GM23338 (cell line): ENCODE measurements at regions not wholly inside any gene's neighbourhood (a gene's known extent, or its start where the extent isn't known, plus 50 kb on each side); places are given as distances from the start of the nearest gene placed in this dataset.

Experiments
- ATAC-seq: fragments of 200-7000 bp; cut with Tn5 transposase; 3 replicates; pipeline ENCODE4 v1.9.1; 2020
- DNase-seq: peaks from one replicate; pipeline ENCODE4 v3.0.0-alpha.2; 2015; ENCODE audit warnings: low spot score
- H2AFZ ChIP-seq: fragments of 200-600 bp; sonication (generic); 2 replicates; pipeline ENCODE4 v1.8.0; 2016; ENCODE audit warnings: antibody characterized with exemption, mild to moderate bottlenecking, moderate library complexity
- H3F3A ChIP-seq: fragments of 200-600 bp; sonication (generic); replicated peaks from 2 replicates; pipeline ENCODE4 v1.8.0; 2017; ENCODE audit warnings: antibody characterized with exemption, mixed run types, low read depth
- H3K27ac ChIP-seq: fragments of 200-600 bp; sonication (generic); 2 replicates; pipeline ENCODE4 v1.6.1; 2016; ENCODE audit warnings: low read depth
- H3K27me3 ChIP-seq: fragments of 200-600 bp; sonication (generic); 2 replicates; pipeline ENCODE4 v1.8.0; 2016; ENCODE audit warnings: mild to moderate bottlenecking, mixed run types, moderate library complexity; ENCODE audit not compliant: insufficient read depth
- H3K36me3 ChIP-seq: fragments of 200-600 bp; sonication (generic); 2 replicates; pipeline ENCODE4 v1.8.0; 2016; ENCODE audit warnings: mild to moderate bottlenecking; ENCODE audit not compliant: insufficient read depth
- H3K4me1 ChIP-seq: fragments of 200-600 bp; sonication (generic); 2 replicates; pipeline ENCODE4 v1.8.0; 2016; ENCODE audit warnings: mild to moderate bottlenecking, moderate library complexity; ENCODE audit not compliant: insufficient read depth
- H3K4me2 ChIP-seq: fragments of 200-600 bp; sonication (generic); 2 replicates; pipeline ENCODE4 v1.7.1; 2017; ENCODE audit warnings: mixed run types
- H3K4me3 ChIP-seq: fragments of 200-600 bp; sonication (generic); 2 replicates; pipeline ENCODE4 v1.6.1; 2016; ENCODE audit warnings: mixed run types
- H3K79me2 ChIP-seq: fragments of 200-600 bp; sonication (generic); replicated peaks from 2 replicates; pipeline ENCODE4 v1.8.0; 2017; ENCODE audit warnings: mild to moderate bottlenecking; ENCODE audit not compliant: insufficient read depth
- H3K9me2 ChIP-seq: fragments of 200-600 bp; sonication (generic); 2 replicates; pipeline ENCODE4 v1.8.0; 2017; ENCODE audit not compliant: insufficient read depth
- H4K20me1 ChIP-seq: fragments of 200-600 bp; sonication (generic); replicated peaks from 2 replicates; pipeline ENCODE4 v1.8.0; 2017; ENCODE audit warnings: mild to moderate bottlenecking; ENCODE audit not compliant: insufficient read depth
- H3K27ac Mint-ChIP-seq: 2 replicates; pipeline ENCODE4 v1.8.0; 2020; ENCODE audit warnings: inconsistent platforms, mild to moderate bottlenecking, moderate library complexity, mixed read lengths
- H3K27me3 Mint-ChIP-seq: 3 replicates; pipeline ENCODE4 v1.8.0; 2022; ENCODE audit warnings: low read depth, mild to moderate bottlenecking, moderate library complexity, mixed read lengths, inconsistent platforms; ENCODE audit not compliant: insufficient read depth, poor library complexity
- H3K36me3 Mint-ChIP-seq: 3 replicates; pipeline ENCODE4 v1.8.0; 2021; ENCODE audit warnings: low read depth, mild to moderate bottlenecking, inconsistent platforms, moderate library complexity, mixed read lengths
- H3K4me1 Mint-ChIP-seq: 3 replicates; pipeline ENCODE4 v1.8.0; 2020; ENCODE audit warnings: mild to moderate bottlenecking, inconsistent platforms, mixed read lengths
- H3K4me3 Mint-ChIP-seq: 3 replicates; pipeline ENCODE4 v1.8.0; 2021; ENCODE audit warnings: moderate library complexity, mild to moderate bottlenecking, inconsistent platforms, mixed read lengths
- H3K9me3 Mint-ChIP-seq: 3 replicates; pipeline ENCODE4 v1.8.0; 2020; ENCODE audit warnings: moderate library complexity, mild to moderate bottlenecking, inconsistent platforms, mixed read lengths
- EZH2 ChIP-seq: fragments of 200-600 bp; sonication (generic); IDR thresholded peaks from one replicate; pipeline ENCODE4 v1.8.0; 2017; ENCODE audit warnings: antibody characterized with exemption, mild to moderate bottlenecking, low read depth; ENCODE audit not compliant: unreplicated experiment
- JUNB ChIP-seq: IDR thresholded peaks from one replicate; pipeline ENCODE4 v1.6.1; 2016; ENCODE audit warnings: antibody characterized with exemption; ENCODE audit not compliant: unreplicated experiment
- NANOG ChIP-seq: IDR thresholded peaks from 2 replicates; pipeline ENCODE4 v1.6.1; 2016; ENCODE audit warnings: antibody characterized with exemption, borderline replicate concordance
- POLR2AphosphoS5 ChIP-seq: IDR thresholded peaks from 2 replicates; pipeline ENCODE4 v1.6.1; 2016; ENCODE audit warnings: antibody characterized with exemption, low read depth
- STAT1 ChIP-seq: IDR thresholded peaks from one replicate; pipeline ENCODE4 v1.6.1; 2016; ENCODE audit warnings: antibody characterized with exemption; ENCODE audit not compliant: unreplicated experiment
- ZNF331 ChIP-seq: fragments of 250-450 bp; sonication (Bioruptor Pico); IDR thresholded peaks from 2 replicates; pipeline ENCODE4 v1.5.0; 2020; ENCODE audit warnings: low read depth, mild to moderate bottlenecking, moderate library complexity
- TF ChIP-seq, protein P1 (sequence below): fragments of 250-450 bp; sonication (Bioruptor Pico); IDR thresholded peaks from 2 replicates; pipeline ENCODE4 v1.5.0; 2020; ENCODE audit warnings: mild to moderate bottlenecking, moderate library complexity

DNA sequence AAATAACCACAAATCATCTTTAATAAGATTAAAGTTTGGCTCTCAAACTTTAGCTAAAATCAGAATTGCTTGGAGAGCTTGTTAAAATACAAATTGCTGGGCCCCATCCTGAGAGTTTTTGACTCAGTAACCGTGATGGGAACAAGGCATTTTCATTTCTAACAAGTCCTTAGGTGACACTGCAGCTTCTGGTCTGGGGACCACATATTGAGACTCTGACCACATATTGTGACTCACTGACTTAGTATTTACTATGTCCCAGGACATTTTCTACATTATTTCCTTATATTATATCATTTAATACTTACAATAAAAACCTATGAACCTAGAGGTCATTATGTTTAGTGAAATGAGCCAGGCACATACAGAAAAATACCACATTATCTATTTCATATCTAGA, 164.5 kb downstream of the ZMAT3 start (continued):
- TF ChIP-seq, protein P1, sequence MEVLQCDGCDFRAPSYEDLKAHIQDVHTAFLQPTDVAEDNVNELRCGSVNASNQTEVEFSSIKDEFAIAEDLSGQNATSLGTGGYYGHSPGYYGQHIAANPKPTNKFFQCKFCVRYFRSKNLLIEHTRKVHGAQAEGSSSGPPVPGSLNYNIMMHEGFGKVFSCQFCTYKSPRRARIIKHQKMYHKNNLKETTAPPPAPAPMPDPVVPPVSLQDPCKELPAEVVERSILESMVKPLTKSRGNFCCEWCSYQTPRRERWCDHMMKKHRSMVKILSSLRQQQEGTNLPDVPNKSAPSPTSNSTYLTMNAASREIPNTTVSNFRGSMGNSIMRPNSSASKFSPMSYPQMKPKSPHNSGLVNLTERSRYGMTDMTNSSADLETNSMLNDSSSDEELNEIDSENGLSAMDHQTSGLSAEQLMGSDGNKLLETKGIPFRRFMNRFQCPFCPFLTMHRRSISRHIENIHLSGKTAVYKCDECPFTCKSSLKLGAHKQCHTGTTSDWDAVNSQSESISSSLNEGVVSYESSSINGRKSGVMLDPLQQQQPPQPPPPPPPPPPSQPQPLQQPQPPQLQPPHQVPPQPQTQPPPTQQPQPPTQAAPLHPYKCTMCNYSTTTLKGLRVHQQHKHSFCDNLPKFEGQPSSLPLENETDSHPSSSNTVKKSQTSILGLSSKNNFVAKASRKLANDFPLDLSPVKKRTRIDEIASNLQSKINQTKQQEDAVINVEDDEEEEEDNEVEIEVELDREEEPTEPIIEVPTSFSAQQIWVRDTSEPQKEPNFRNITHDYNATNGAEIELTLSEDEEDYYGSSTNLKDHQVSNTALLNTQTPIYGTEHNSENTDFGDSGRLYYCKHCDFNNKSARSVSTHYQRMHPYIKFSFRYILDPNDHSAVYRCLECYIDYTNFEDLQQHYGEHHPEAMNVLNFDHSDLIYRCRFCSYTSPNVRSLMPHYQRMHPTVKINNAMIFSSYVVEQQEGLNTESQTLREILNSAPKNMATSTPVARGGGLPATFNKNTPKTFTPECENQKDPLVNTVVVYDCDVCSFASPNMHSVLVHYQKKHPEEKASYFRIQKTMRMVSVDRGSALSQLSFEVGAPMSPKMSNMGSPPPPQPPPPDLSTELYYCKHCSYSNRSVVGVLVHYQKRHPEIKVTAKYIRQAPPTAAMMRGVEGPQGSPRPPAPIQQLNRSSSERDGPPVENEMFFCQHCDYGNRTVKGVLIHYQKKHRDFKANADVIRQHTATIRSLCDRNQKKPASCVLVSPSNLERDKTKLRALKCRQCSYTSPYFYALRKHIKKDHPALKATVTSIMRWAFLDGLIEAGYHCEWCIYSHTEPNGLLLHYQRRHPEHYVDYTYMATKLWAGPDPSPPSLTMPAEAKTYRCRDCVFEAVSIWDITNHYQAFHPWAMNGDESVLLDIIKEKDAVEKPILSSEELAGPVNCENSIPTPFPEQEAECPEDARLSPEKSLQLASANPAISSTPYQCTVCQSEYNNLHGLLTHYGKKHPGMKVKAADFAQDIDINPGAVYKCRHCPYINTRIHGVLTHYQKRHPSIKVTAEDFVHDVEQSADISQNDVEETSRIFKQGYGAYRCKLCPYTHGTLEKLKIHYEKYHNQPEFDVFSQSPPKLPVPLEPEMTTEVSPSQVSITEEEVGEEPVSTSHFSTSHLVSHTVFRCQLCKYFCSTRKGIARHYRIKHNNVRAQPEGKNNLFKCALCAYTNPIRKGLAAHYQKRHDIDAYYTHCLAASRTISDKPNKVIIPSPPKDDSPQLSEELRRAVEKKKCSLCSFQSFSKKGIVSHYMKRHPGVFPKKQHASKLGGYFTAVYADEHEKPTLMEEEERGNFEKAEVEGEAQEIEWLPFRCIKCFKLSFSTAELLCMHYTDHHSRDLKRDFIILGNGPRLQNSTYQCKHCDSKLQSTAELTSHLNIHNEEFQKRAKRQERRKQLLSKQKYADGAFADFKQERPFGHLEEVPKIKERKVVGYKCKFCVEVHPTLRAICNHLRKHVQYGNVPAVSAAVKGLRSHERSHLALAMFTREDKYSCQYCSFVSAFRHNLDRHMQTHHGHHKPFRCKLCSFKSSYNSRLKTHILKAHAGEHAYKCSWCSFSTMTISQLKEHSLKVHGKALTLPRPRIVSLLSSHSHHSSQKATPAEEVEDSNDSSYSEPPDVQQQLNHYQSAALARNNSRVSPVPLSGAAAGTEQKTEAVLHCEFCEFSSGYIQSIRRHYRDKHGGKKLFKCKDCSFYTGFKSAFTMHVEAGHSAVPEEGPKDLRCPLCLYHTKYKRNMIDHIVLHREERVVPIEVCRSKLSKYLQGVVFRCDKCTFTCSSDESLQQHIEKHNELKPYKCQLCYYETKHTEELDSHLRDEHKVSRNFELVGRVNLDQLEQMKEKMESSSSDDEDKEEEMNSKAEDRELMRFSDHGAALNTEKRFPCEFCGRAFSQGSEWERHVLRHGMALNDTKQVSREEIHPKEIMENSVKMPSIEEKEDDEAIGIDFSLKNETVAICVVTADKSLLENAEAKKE (CRISPR knock-in tag): no peak
- TF ChIP-seq POLR2AphosphoS5 (no peak), NANOG (no peak), ZNF331 (no peak), JUNB (no peak), STAT1 (no peak), EZH2 (no peak)

GRCh38 chr3:178901204-178901603, 170.4 kb downstream of the ZMAT3 start:
- Histone ChIP-seq H3K9me2 (no peaks in the 10 kb centered on the region), H3K36me3 (no peaks in the 10 kb centered on the region), H3F3A (no peaks in the 10 kb centered on the region), H3K4me1 (no peaks in the 10 kb centered on the region), H3K4me3 (no peak overlapping the region), H4K20me1 (no peaks in the 10 kb centered on the region), H3K79me2 (no peaks in the 10 kb centered on the region), H2AFZ (no peak overlapping the region), H3K27me3 (no peaks in the 10 kb centered on the region), H3K4me2 (no peak overlapping the region), H3K27ac (no peak overlapping the region)
- no peak for ATAC-seq
- DNase-seq: no peak
- Mint-ChIP-seq H3K27ac (no peak overlapping the region), H3K4me1 (no peaks in the 10 kb centered on the region), H3K9me3 (no peaks in the 10 kb centered on the region), H3K27me3 (no peaks in the 10 kb centered on the region), H3K36me3 (no peaks in the 10 kb centered on the region), H3K4me3 (no peak overlapping the region)
- TF ChIP-seq NANOG: no peak
